Amygdala (tissue), 56 donors: ENCODE measurements at regions not wholly inside any gene's neighbourhood (a gene's known extent, or its start where the extent isn't known, plus 50 kb on each side); places are given as distances from the start of the nearest gene placed in this dataset.
"Not testable (repeated sequence)": the region's sequence is repeated elsewhere in the genome, so short reads cannot be mapped to it uniquely, and the experiment has no call there.

Source experiments
- DNase-seq, 56 donors: peaks; one replicate each; lab custom pipeline; 2025; lab: John Stamatoyannopoulos, UW

DNA sequence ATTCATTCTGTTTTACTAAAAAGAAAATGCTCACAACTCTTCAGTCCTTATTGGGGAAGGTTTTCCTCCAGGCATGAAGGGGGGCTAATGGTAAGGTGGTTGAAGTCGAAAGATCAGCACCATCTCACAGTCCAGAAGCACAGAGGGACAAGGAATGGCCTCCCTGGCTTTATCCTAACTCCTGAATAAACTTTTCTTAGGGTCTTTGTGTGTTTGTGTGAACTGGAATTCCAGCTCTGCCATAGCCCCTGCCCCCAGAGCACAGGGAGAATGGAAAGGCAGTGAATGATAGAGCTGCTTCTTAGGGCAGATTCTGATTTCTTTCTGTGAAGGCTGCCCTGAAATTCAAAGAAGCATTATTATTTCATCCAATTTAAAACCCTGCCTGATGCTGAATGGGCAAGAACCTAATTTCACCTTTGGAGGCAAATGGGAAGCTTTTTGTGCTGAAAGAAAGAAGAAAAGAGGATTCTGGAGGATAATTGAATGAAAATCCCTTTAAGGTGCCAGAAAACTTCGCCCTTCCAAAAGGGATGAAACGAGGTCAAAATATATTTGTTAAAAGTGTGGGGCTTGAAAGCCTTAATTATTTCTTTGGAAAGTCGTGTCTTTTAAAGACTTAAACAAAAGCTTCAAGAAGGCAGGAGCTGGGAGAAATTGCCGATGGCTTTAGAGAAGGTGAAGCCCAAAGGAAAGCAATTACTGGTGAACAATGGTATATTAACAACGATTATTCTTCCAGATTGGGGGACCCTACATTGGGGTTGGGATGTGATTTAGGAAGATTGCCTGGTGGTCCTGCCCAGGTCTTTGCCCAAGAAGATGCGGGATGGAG, 259.9 kb upstream of the RGMA start:
- no peak for DNase-seq

DNA sequence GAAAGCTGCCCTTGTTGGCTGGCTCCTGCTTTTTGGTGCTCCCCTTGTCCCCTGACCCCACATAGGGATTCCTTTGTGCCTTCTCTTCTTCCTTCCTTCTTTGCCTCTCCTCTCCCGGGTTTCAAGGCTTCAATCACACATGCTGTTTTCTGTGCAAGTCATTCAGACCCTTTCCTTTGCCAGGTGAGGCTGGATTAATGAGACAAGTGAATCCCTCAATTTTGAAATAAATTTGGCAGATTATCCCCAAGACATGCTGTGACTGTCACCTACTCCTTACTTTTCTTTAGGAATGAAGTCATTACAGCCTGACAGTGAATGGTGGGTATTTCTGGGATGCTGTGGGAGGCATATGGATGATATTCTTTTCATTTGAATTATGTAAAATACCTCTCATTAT, 259.0 kb upstream of the RGMA start:
- DNase-seq = no peak

DNA sequence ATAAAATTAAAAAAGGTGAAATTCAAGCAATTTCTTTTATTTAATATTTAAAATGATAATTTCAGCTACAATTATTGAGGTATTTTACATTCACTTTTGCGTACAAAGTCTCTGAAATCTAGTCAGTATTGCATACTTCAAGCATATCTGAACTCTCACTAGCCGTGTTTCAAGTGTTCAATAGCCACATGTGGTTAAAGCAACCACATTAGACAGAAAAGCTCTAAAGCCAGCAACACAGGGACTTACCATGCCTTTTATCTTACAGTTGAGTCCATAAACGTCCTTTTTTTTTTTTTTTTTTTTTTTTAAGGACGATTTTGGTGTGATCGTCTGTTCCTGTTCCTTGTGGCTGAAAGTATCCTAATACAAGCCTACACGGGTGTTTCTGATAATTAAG, 257.0 kb upstream of the RGMA start:
- no peak for DNase-seq

DNA sequence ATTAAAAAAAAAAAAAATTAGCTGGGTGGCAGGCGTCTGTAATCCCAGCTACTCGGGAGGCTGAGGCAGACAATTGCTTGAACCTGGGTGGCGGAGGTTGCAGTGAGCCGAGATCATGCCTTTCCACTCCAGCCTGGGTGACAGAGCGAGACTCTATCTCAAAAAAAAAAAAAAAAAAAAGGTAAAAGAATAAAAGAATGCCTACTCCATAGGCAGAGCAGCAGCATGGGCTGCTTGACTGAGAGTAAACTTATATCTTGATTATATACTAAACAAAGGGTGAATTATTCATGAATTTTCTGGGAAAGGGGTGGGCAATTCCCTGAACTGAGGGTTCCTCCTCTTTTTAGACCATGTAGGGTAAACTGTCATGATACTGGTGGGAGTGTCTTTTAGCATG, 254.4 kb upstream of the RGMA start:
- not testable (repeated sequence) for DNase-seq

DNA sequence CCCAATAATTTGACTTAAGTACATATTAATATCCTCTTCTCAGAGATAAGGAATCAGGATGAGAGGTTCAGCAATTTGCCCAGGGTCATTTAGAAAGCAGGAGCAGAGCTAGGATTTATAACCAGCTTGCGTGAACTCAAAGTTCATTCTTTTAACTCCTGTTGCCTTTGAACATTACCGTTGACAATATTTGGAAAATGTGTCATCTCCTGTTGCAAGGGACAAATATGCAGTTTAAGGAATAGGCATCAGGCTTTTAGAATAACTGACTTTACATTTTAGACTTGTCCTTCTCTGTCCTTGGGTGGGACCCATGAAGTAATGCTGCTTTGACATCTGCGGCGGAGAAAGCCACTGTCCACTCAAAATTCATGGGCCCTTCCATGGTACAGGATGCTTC, 252.2 kb upstream of the RGMA start:
- DNase-seq = no peak

DNA sequence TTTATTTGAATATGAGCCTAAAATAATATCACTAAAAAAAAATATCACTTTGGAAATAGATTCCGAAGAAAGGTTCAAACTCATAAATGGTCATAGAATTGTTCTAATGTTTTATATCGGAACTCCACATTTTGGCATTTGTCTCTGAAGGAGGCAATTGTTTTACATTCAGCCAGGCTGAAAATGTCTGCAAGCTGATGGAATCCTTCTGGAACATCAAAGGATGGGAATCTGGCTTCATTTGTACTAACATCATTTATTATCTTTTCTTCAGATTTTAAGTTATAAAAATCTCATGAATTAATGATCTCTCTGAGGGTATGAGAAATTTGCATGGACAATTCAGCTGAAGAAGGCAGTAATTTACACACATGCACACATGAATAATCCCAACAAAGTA, 251.4 kb upstream of the RGMA start:
- no peak for DNase-seq

DNA sequence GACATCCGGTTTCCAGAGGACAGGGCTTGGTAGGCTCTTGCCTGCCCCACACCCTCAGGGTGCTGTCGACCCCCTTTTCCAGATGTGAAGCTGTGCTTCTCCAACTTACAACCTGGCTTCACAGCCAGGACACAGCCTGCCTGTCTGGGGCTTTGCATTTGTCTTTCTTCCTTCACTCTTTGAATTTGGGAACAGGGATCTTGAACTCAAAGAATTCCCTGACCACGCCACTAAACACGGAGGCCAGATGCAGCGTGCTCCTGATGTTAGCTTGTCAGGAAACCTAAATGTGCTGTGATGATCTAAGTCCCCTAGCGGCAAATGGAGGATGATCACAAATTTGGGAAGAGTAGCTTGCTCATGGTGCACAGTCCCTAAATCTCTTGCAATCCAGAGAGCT, 244.8 kb upstream of the RGMA start:
- no peak for DNase-seq

DNA sequence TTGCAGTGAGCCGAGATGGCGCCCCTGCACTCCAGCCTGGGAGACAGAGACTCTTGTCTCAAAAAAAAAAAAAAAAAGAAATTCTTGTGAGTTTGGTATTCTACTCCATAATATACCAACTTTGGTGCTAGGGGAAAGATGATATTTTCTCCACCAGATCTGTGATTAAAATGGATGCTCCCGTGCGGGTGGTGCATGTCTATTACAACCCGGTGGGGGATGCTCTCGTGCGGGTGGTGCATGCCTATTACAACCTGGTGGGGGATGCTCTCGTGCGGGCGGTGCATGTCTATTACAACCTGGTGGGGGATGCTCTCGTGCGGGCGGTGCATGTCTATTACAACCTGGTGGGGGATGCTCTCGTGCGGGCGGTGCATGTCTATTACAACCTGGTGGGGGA, 244.1 kb upstream of the RGMA start:
- DNase-seq = not testable (repeated sequence)

DNA sequence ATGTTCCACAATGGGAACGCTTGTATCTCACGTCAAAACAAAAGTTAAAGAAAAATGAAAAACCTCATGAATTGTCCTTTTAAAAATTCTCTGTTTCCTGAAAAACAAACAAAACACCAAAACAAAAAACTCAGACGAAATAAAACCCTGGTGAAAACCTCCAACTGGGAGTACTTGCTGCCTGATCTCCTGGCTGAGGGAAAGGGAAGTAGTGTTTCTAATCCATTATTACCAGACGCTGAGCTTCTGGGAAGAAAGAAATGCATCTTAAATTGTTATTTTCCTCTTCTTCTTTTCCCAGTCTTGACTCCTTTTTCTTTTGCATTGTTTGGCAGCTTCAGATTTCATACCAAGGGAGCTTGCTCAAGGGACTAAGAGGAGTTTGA, 243.2 kb upstream of the RGMA start:
- no peak for DNase-seq

DNA sequence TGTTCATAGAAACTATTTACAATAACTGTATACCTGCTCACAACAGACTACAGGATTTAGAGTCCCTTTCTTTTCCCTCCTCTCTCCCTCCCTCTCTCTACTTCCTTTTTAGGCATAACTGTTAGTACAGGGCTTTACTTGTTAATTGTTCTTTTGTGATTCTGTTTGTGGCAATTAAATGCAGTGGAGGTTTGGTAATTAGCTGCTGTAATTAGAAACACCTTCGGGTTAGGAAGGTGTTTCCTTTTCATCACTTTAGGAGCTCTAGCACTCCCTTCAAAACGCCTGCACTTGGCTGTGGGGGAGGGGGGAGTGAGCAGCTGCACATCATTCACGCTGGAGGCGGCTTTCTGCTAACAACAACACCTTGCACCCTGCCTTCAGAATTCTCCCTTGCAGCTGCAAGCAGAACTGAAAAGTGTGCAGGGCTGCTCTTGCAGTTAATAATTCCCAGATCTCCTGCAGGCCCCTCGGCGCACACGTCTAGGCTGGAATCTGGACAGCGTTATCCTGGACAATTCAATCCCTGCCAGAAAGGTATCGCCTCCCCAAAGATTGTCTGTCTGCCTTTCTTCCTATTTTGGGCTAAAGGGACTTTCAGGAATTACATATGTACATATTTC, 242.6 kb upstream of the RGMA start:
- DNase-seq = peak in 1 of 56 donors; percentile 1

DNA sequence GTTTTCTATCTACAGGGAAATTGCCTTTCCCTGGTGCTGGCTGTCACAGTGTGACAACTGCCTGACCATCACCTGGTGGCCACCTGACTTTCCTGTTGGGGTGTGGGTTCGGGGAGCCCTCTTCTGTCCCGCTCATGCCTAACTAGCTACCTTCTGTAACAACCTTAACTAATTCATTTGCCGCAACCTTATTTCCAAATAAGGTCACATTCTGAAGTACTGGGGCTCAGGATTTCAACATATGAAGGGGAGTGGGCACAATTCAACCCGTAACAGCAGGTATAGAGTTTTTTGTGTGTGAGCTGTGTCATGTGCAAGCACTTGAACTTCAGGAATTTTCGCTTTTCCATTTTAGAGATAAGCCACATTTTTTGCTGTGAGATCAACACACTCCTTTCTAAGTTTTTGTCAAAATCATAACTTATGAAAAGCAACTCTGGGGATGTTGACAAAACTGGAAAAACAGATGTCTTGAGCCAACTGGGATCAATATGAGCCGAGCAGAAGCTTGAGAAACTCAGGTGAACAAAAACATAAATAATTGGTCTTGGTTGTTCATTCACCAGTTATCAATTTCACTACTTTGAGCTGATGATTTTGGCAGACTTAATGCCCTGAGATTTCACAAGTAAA, 242.0 kb upstream of the RGMA start:
- no peak for DNase-seq

DNA sequence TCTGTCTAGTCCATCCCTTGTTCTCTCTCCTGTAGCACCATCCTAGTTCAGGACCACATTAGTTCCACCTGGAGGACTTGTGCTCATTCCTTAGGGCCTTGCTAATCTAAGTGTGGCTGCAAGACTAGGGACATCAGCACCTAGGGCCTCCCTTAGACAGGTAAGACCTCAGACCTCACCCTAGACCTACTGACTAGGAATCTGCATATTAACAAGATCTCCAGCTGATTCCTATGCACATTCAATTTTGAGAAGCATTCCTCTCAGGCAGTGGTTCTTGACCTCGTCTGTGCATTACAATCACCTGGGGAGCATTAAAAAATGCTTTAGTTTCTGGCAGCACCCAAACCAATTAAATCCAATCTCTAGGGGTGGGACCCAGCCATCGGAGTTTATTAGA, 238.4 kb upstream of the RGMA start:
- DNase-seq = no peak

DNA sequence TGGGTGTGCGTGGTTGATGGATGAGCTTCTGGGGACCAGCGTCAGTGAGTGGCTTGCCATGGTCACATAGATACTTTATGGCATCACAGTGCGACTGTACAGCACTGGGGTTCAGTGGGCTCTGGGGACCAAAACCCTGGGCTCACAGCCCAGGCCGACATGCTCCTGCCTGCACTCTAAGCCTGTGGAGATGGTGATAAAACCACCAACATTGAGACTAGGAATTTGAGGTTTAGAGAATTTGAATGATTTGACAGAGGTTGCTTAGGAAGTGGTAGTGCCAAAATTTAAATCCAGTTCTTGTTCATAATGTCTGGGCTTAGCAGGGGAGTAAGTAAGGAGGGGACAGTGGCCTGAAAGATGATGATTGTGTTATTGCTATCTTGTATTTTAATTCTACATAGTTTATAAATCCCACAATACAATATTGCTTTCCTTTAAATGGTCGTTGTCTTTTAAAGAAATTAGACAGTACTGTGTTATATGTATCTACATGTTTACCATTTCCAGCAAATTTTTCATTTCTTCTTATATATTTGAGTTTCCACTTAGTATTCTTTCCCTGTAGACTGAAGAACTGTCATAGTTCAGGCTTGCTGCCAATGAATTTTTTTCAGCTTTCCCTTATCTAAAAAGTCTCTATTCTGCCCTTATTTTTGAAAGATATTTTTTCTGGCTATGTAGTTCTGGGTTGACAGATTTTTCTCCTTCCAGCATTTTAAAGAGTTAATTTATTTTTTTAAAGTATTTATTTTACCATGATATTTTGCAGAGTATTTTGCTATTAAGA, 235.4 kb upstream of the RGMA start:
- no peak for DNase-seq

DNA sequence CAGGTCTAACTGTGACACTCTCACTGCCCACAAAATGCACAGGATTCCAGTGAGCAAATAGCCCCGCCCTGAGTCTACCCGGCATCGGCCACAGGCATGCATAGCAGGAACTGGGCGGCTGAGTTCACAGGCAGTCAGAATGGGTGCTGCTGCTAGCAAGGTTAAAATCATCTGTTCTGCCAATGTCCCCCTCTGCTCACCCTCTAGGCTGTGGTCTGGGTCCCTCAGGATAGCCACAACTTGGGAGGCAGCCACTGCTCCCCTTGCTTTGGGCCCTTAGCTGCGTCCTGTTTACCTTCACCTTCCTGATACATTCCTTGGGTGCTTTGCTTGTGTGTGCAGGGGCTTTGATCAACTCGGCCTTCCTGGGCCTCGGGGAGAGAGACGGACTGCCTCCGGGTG, 232.9 kb upstream of the RGMA start:
- DNase-seq = no peak

DNA sequence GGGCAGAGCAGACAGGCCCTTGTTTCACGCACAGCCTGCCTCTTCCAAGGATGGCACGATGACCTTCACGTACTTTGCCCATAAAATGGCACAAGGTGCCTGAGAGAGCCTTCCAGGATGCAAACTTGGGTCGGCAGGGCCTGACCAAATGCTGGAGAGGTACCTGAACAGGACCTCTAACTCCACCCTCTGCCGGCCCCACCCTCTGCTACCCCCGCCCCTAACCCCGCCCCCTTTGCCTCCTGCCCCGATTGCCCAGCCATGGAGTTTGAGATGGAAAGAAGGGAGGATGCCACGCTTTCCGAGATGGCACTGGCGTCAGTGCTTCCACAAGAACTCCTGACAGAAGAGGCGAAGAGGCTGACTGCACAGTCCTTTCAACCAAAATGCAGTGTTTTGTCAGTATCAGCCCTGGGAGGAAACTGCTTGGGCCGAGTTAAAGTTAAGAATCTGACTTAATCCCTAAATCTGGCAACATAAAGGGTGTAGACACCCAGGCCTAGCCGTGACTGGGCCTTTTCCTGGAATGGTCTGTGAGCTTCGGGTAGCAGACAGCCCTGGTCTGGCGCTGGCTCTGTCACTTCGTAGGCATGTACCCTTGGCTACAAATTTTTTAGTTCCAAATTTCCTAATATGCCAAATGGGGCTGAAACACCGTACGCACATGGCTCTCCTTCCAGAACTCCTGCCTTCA, 230.3 kb upstream of the RGMA start:
- DNase-seq = no peak

DNA sequence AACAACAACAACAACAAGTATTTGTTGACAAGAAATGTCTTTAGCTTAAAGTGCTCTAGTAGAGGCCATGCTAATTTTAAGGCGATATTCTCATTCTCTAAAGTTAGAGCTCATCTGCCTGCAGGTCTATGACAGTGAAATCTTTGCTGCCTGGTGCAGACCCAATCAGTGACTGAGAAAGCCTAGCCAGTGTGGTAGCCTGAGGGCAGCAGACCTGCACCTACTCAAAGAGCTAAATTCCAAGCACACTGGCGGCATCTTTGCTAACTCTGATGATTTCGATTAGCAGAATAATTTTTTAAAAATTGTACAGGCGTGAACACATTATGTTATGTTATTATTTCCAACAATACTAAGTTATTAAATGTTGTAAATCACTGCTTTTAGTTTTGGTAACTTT, 228.8 kb upstream of the RGMA start:
- DNase-seq = no peak

DNA sequence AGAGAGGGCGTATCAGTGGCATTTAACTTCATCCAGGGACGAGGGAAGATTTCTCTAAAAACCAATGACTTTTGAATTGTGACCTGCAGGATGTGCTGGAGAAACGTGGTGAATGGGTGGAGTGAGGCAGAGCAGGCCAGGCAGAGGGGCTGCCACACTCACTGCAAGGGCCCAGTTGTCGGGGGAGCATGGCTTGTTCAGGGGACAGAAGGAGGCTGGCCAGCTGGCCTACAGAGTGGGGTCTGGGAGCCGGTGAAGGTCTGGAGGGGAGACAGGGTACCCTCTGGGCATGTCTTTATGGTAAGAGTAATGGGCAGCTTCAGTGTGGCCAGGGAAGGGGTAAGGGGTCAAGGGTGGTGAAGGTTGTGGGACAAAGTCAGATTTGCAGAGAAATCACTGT, 225.2 kb upstream of the RGMA start:
- no peak for DNase-seq

DNA sequence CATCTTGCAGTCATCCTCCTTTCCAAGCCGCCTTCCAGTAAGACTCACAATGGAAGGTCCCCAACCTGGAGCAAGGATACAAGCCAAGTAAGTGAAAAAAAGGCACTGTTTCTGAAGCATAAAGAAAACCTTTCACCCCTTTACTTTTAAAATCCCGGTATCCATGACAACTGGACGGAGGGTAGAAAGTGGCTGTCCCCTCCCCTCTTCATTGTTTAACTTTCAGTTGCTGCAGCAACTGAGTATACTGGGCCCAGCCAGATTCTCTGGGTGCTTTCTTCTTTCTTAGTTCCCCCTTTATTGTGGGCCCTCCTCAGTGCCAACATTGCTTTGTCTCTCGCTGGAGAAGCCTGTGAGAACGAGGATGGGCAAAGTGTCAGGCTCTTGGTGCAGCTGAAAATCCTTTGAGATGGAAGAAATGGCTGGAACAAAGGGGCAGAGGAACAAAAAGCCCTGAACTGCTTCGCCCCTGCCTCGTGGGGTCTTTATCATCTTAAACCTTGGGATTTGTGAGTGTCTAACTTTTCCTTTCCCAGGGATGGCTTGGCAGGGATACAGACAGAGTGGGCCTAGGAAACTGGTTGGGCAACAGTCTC, 224.0 kb upstream of the RGMA start:
- peak in 40 of 56 donors; percentile 8 to 81 (median 46) for DNase-seq

DNA sequence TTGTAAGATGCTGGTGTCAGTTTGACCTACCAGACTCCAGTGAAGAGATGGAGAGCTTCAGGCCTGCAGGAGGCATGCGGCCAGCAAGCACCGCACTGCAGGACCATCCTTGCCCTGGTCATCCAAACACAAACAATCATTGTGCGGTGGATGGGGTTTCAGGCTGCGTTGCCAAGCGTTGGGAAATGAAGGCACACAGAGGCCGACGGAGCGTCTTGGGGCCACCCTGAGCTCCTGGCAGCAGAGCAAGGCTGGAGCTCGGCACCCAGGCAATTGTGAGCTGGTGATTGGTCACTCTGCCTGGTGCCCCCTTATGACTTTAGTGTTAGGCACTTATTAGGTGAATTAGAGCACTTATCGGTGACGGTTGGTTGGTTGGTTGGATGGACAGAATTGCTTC, 222.6 kb upstream of the RGMA start:
- DNase-seq = no peak

DNA sequence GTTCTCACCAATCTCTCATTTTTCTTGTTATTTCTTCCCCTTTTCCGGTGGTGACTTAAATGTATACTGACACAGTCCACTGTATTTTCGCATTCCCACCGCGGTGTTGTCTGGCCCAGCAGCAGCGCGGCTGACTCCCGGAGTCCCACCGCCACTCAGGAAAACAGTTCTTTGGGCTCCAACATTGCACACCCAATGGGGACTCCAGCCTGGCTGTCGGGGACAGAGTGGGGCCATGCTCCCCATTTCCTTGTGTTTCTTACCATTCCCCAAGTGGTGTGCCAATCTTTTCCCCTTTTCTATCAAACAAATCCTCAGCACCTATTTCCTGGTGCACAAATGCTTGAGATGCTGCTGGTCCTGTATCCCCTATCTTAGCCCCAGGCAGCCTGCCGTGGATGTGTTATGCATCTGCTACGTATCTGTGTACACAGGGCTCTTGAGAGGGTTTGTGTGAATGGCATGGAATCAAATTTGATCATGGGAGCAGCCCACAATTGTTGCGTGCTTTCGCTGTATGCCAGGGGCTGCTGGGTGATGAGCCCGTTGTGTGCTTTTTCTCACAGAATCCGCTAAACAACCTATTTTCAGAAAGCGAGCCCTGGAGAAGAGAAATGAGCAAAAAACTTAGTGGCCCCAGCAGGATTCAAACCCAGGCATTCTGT, 219.1 kb upstream of the RGMA start:
- no peak for DNase-seq
